GM21529 (cell line): ENCODE measurements at regions not wholly inside any gene's neighbourhood (a gene's known extent, or its start where the extent isn't known, plus 50 kb on each side); places are given as distances from the start of the nearest gene placed in this dataset.
A peak's percentile ranks its signal among the peaks of the same experiment; 100 is the strongest.

Experiments
- ATAC-seq: cut with Tn5 transposase; IDR thresholded peaks from one replicate; pipeline ENCODE4 v1.9.1; 2021; ENCODE audit not compliant: unreplicated experiment

- ATAC-seq = no peak
These were observed 143.7 kb downstream of the FGF9 start for GRCh38 chr13:21814604-21815003.

GRCh38 chr13:21817878-21818277, 147.0 kb downstream of the FGF9 start:
- ATAC-seq = no peak

GRCh38 chr13:21822029-21822428, 151.2 kb downstream of the FGF9 start:
- ATAC-seq = no peak

- ATAC-seq = no peak
These were observed 152.5 kb downstream of the FGF9 start for GRCh38 chr13:21823416-21823815.

- ATAC-seq = no peak
These were observed 153.1 kb downstream of the FGF9 start for GRCh38 chr13:21823949-21824348.

- no peak for ATAC-seq
These were observed 154.3 kb downstream of the FGF9 start for GRCh38 chr13:21825186-21825585.

- no peak for ATAC-seq
These were observed 154.9 kb downstream of the FGF9 start for GRCh38 chr13:21825801-21826200.

GRCh38 chr13:21826214-21827015, 155.5 kb downstream of the FGF9 start:
- ATAC-seq = no peak

GRCh38 chr13:21831654-21832324, 160.9 kb downstream of the FGF9 start:
- ATAC-seq = no peak

GRCh38 chr13:21833921-21834320, 163.0 kb downstream of the FGF9 start:
- no peak for ATAC-seq

GRCh38 chr13:21834521-21834920, 163.6 kb downstream of the FGF9 start:
- no peak for ATAC-seq

- no peak for ATAC-seq
These were observed 166.4 kb downstream of the FGF9 start for GRCh38 chr13:21837288-21837687.

GRCh38 chr13:21837841-21838551, 167.1 kb downstream of the FGF9 start:
- no peak for ATAC-seq

GRCh38 chr13:21846605-21847004, 175.7 kb downstream of the FGF9 start:
- no peak for ATAC-seq

- ATAC-seq = peak; percentile 85
These were observed 178.4 kb downstream of the FGF9 start for GRCh38 chr13:21849323-21849722.

GRCh38 chr13:21850013-21851006, 179.4 kb downstream of the FGF9 start:
- ATAC-seq = no peak

- ATAC-seq = no peak
These were observed 181.2 kb downstream of the FGF9 start for GRCh38 chr13:21852043-21852442.

- no peak for ATAC-seq
These were observed 182.9 kb downstream of the FGF9 start for GRCh38 chr13:21853779-21854178.

GRCh38 chr13:21868823-21869222, 197.9 kb downstream of the FGF9 start:
- no peak for ATAC-seq

GRCh38 chr13:21871382-21871781, 200.5 kb downstream of the FGF9 start:
- ATAC-seq = no peak

GRCh38 chr13:21871919-21872318, 201.0 kb downstream of the FGF9 start:
- no peak for ATAC-seq
